SU-DHL-6 (cell line): ENCODE measurements at regions not wholly inside any gene's neighbourhood (a gene's known extent, or its start where the extent isn't known, plus 50 kb on each side); places are given as distances from the start of the nearest gene placed in this dataset.

Experiments used
- H2AFZ ChIP-seq: fragments of 200-600 bp; sonication (generic); 2 replicates; pipeline ENCODE4 v1.6.1; 2014; ENCODE audit warnings: low read depth, mild to moderate bottlenecking, moderate library complexity, mixed read lengths, antibody characterized with exemption, low read length; ENCODE audit not compliant: severe bottlenecking
- H3F3A ChIP-seq: fragments of 200-600 bp; shearing (Covaris generic); 2 replicates; pipeline ENCODE4 v1.6.0; 2016; ENCODE audit warnings: antibody characterized with exemption, mild to moderate bottlenecking; ENCODE audit not compliant: insufficient read depth
- H3K27ac ChIP-seq: fragments of 200-600 bp; sonication (generic); 2 replicates; pipeline ENCODE4 v1.5.1; 2016; ENCODE audit warnings: low read depth, mild to moderate bottlenecking, low read length, moderate library complexity, mixed read lengths
- H3K27me3 ChIP-seq: fragments of 200-600 bp; sonication (generic), shearing (Covaris generic); 2 replicates; pipeline ENCODE4 v1.6.0; 2014; ENCODE audit warnings: mild to moderate bottlenecking, low read length
- H3K36me3 ChIP-seq: fragments of 200-600 bp; sonication (generic); 2 replicates; pipeline ENCODE4 v1.6.1; 2014; ENCODE audit warnings: mild to moderate bottlenecking, low read length, mixed read lengths
- H3K4me2 ChIP-seq: fragments of 300-600, 200-600 bp; shearing (Covaris generic), sonication (generic); 2 replicates; pipeline ENCODE4 v1.6.0; 2014; ENCODE audit warnings: low read length, low read depth, mild to moderate bottlenecking; ENCODE audit not compliant: poor library complexity, severe bottlenecking
- H3K4me3 ChIP-seq: fragments of 200-600 bp; sonication (generic); 2 replicates; pipeline ENCODE4 v1.5.1; 2014; ENCODE audit warnings: antibody characterized with exemption, low read length, mild to moderate bottlenecking, mixed read lengths; ENCODE audit not compliant: insufficient read depth, poor library complexity, severe bottlenecking
- H3K79me2 ChIP-seq: fragments of 200-600 bp; sonication (generic); 2 replicates; pipeline ENCODE4 v1.6.1; 2014; ENCODE audit warnings: mild to moderate bottlenecking, low read length, moderate library complexity; ENCODE audit not compliant: insufficient read depth
- H3K9ac ChIP-seq: fragments of 200-600 bp; sonication (generic); 2 replicates; pipeline ENCODE4 v1.7.0; 2014; ENCODE audit warnings: mild to moderate bottlenecking, low read length
- H3K9me2 ChIP-seq: fragments of 200-600 bp; sonication (generic); replicated peaks from 2 replicates; pipeline ENCODE4 v1.6.1; 2014; ENCODE audit warnings: low read length; ENCODE audit not compliant: insufficient read depth
- H3K9me3 ChIP-seq: fragments of 200-600 bp; sonication (generic); 2 replicates; pipeline ENCODE4 v1.6.1; 2014; ENCODE audit warnings: low read length, mixed read lengths; ENCODE audit not compliant: insufficient read depth
- H4K20me1 ChIP-seq: fragments of 200-600 bp; sonication (generic); 2 replicates; pipeline ENCODE4 v1.6.1; 2014; ENCODE audit warnings: low read depth, mild to moderate bottlenecking, antibody characterized with exemption, low read length, moderate library complexity, mixed read lengths
- EZH2phosphoT487 ChIP-seq: fragments of 200-600 bp; sonication (generic), shearing (Covaris generic); conservative IDR thresholded peaks from 2 replicates; pipeline ENCODE4 v1.6.1; 2018; ENCODE audit warnings: mild to moderate bottlenecking, antibody characterized with exemption, low read length, moderate library complexity, mixed read lengths
- TF ChIP-seq, protein P1 (sequence below): fragments of 200-600 bp; sonication (generic); IDR thresholded peaks from one replicate; pipeline ENCODE4 v1.5.1; 2017; ENCODE audit warnings: antibody characterized with exemption, mild to moderate bottlenecking, low read length, moderate library complexity; ENCODE audit not compliant: insufficient read depth, poor library complexity, severe bottlenecking

DNA sequence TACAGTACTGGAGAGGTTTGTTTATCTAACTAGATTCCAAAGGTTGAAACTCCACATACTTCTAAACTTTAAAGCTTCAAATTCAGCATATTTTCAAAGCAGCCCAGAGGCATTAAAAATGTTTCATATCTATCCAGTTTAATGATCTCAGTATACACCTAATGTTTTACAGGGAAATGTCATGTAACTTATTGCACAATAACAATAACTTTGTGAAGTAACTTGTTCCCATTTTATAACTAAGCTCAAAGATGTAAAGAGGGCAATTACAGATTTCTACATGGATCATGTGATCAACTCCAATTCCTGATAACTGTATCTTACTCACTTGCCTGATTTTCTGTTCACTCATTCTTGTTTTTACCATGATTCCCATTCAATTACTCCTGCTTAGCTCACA, 610.0 kb downstream of the TAF11L14 start:
- Histone ChIP-seq H3K27ac (no peak overlapping the region), H2AFZ (no peak overlapping the region), H4K20me1 (no peaks in the 10 kb centered on the region), H3K4me3 (no peak overlapping the region), H3K4me2 (no peak overlapping the region), H3K79me2 (no peaks in the 10 kb centered on the region), H3F3A (no peaks in the 10 kb centered on the region), H3K9me3 (peaks cover 19% of the 10 kb centered on the region; the same call in 1 of the 2 replicates), H3K9ac (no peak overlapping the region), H3K27me3 (no peaks in the 10 kb centered on the region), H3K36me3 (no peaks in the 10 kb centered on the region), H3K9me2 (no peaks in the 10 kb centered on the region)
- no peak for TF ChIP-seq EZH2phosphoT487
- TF ChIP-seq, protein P1, sequence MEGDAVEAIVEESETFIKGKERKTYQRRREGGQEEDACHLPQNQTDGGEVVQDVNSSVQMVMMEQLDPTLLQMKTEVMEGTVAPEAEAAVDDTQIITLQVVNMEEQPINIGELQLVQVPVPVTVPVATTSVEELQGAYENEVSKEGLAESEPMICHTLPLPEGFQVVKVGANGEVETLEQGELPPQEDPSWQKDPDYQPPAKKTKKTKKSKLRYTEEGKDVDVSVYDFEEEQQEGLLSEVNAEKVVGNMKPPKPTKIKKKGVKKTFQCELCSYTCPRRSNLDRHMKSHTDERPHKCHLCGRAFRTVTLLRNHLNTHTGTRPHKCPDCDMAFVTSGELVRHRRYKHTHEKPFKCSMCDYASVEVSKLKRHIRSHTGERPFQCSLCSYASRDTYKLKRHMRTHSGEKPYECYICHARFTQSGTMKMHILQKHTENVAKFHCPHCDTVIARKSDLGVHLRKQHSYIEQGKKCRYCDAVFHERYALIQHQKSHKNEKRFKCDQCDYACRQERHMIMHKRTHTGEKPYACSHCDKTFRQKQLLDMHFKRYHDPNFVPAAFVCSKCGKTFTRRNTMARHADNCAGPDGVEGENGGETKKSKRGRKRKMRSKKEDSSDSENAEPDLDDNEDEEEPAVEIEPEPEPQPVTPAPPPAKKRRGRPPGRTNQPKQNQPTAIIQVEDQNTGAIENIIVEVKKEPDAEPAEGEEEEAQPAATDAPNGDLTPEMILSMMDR = no peak

DNA sequence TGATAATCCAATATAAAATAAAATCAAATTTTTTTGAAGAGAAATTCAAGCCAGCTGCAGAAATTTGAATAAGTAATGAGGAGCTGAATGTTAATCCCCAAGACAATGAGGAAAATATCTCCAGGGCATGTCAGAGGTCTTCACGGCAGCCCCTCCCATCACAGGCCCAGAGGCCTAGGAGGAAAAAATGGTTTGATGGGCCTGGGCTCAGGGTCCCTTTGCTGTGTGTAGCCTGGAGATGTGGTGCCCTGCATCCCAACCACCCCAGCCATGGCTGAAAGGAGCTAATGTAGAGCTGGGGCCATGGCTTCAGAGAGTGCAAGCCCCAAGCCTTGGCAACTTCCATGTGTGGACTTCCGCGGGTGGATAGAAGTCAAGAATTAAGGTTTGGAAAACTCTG, 618.3 kb downstream of the TAF11L14 start:
- no peak overlapping the region for H3K9ac ChIP-seq
- TF ChIP-seq EZH2phosphoT487 = no peak
- TF ChIP-seq, protein P1 = no peak
- no peaks in the 10 kb centered on the region for H3K36me3 ChIP-seq
- no peaks in the 10 kb centered on the region for H3K27me3 ChIP-seq
- H3K9me2 ChIP-seq = no peaks in the 10 kb centered on the region
- H3K4me2 ChIP-seq = no peak overlapping the region
- H3K4me3 ChIP-seq = no peak overlapping the region
- peaks cover 9% of the 10 kb centered on the region; the same call in 1 of the 2 replicates for H3K9me3 ChIP-seq
- no peak overlapping the region for H2AFZ ChIP-seq
- H3F3A ChIP-seq = no peaks in the 10 kb centered on the region
- no peak overlapping the region for H3K27ac ChIP-seq
- H4K20me1 ChIP-seq = no peaks in the 10 kb centered on the region
- H3K79me2 ChIP-seq = no peaks in the 10 kb centered on the region

DNA sequence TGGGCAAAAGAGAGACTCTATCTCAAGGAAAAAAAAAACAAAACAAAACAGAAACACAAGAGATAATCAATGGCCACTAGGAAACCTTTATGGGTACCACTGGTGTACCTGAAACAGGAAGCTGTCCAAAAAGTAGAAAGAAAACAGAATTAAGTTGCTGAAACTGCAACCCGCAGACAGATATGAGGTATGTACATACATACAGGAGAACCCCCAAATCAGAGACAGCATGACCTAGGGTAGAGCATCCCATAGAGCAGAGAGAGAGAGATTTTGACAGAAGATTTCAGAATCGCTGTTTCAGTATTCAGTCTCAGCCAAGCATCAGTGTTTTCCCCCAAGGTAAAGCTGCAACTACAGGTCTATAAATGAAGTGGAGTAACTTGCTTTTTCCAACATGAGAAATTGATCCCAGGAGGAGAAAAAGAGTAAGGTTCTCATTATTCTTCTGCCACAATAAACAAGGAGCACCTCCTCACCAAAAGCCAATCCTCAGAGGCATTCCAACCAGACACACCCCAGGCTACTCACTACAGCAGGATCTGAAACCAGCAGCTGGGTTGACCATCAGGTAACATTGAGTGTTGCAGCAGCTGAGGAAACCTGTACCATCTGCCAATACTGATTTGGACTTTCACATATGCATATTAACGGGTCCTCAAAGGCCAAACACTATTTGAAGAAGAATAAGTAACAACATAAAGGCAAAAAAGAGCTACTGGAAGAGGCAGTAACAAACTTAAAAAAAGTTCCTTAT, 630.0 kb downstream of the TAF11L14 start:
- no peaks in the 10 kb centered on the region for H3K27me3 ChIP-seq
- no peaks in the 10 kb centered on the region for H3K79me2 ChIP-seq
- H3K9me3 ChIP-seq = no peaks in the 10 kb centered on the region
- no peak overlapping the region for H2AFZ ChIP-seq
- no peak overlapping the region for H3K4me3 ChIP-seq
- H3F3A ChIP-seq = no peaks in the 10 kb centered on the region
- H3K9ac ChIP-seq = no peak overlapping the region
- H4K20me1 ChIP-seq = no peaks in the 10 kb centered on the region
- no peak overlapping the region for H3K27ac ChIP-seq
- no peak overlapping the region for H3K4me2 ChIP-seq
- H3K9me2 ChIP-seq = no peaks in the 10 kb centered on the region
- H3K36me3 ChIP-seq = no peaks in the 10 kb centered on the region
- TF ChIP-seq EZH2phosphoT487 = no peak
- TF ChIP-seq, protein P1 = no peak
